ENCODE measurements at regions not wholly inside any gene's neighbourhood (a gene's known extent, or its start where the extent isn't known, plus 50 kb on each side); places are given as distances from the start of the nearest gene placed in this dataset.

DNA sequence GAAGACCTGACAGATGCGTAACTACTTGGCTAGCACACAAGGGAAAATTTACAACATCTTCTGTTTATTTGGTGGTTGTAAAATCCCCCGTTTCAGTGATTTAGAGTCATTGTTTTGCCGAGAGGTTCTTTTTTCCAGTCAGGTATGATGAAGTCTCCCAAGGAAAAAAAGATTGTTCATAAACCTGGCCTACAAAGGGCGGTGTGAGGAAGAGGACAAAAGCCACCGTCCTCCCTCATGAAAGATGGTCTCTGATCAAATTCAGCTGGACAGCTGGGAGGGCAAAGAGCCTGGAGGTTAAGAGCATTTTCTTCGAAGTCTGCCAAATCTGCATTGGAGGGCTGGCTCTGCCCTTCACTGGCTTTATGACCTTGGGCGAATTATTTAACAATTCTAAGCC is 419.9 kb downstream of the HAPSTR1 start:
- TF ChIP-seq, protein P1, sequence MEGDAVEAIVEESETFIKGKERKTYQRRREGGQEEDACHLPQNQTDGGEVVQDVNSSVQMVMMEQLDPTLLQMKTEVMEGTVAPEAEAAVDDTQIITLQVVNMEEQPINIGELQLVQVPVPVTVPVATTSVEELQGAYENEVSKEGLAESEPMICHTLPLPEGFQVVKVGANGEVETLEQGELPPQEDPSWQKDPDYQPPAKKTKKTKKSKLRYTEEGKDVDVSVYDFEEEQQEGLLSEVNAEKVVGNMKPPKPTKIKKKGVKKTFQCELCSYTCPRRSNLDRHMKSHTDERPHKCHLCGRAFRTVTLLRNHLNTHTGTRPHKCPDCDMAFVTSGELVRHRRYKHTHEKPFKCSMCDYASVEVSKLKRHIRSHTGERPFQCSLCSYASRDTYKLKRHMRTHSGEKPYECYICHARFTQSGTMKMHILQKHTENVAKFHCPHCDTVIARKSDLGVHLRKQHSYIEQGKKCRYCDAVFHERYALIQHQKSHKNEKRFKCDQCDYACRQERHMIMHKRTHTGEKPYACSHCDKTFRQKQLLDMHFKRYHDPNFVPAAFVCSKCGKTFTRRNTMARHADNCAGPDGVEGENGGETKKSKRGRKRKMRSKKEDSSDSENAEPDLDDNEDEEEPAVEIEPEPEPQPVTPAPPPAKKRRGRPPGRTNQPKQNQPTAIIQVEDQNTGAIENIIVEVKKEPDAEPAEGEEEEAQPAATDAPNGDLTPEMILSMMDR (IDR thresholded peaks at IDR 0.05; ENCODE audit: low read depth, low read length, poor library complexity, severe bottlenecking) = no peak
- TF ChIP-seq EZH2phosphoT487 (IDR thresholded peaks at IDR 0.05; ENCODE audit: borderline replicate concordance, low read length) = no peak

All from DOHH2 (cell line).